AG04450 (cell line): ENCODE measurements at regions not wholly inside any gene's neighbourhood (a gene's known extent, or its start where the extent isn't known, plus 50 kb on each side); places are given as distances from the start of the nearest gene placed in this dataset.

ENCODE experiments used
- CTCF ChIA-PET: fragments of 300-600, 350-600 bp; formaldehyde crosslinking; extraction: SDS; loops from one replicate; lab custom pipeline; 2022; ENCODE audit warnings: antibody characterized with exemption, inconsistent platforms; lab: Charles Lee
- POLR2A ChIA-PET: fragments of 350-600 bp; formaldehyde crosslinking; extraction: SDS; loops from one replicate; lab custom pipeline; 2021; ENCODE audit warnings: antibody characterized with exemption, inconsistent platforms; lab: Yijun Ruan, JAX
- DNase-seq: peaks from one replicate; pipeline ENCODE4 v3.0.0-alpha.2; 2011; ENCODE audit warnings: low read depth, low spot score
- H3K27ac ChIP-seq: one replicate; pipeline ENCODE4 v1.5.1; 2012; ENCODE audit warnings: low read depth, low read length, control low read depth
- H3K27me3 ChIP-seq: one replicate; pipeline ENCODE4 v1.6.0; 2012; ENCODE audit warnings: low read length; ENCODE audit not compliant: control insufficient read depth, insufficient read depth
- H3K4me3 ChIP-seq: 2 replicates; pipeline ENCODE4 v1.5.1; 2011; ENCODE audit warnings: mild to moderate bottlenecking, low read depth, low read length, control low read depth
- H3K9me3 ChIP-seq: 2 replicates; pipeline ENCODE4 v1.5.1; 2012; ENCODE audit warnings: low read length; ENCODE audit not compliant: control insufficient read depth, insufficient read depth
- CTCF ChIP-seq: IDR thresholded peaks from 2 replicates; pipeline ENCODE4 v1.5.1; 2011; ENCODE audit warnings: low read depth, low read length, control low read depth, inconsistent platforms

GRCh38 chr2:239629926-239630617 is 229.3 kb upstream of the HDAC4 start:
- Histone ChIP-seq H3K4me3 (no peak overlapping the region), H3K9me3 (peaks cover 16% of the 10 kb centered on the region), H3K27ac (no peak overlapping the region), H3K27me3 (no peaks in the 10 kb centered on the region)
- DNase-seq = no peak
- ChIA-PET POLR2A (interaction anchor here (0.6 kb wide), 1 partner anchor 98 kb away, joined by 14 read pairs; no protein-coding TSS in a partner anchor), CTCF (interaction anchor here (0.6 kb wide), 1 partner anchor 362 kb away, joined by 4 read pairs; no protein-coding TSS in a partner anchor)
- TF ChIP-seq CTCF = no peak

GRCh38 chr2:239626961-239627592 is 226.3 kb upstream of the HDAC4 start:
- Histone ChIP-seq H3K27me3 (no peaks in the 10 kb centered on the region), H3K4me3 (no peak overlapping the region), H3K27ac (no peak overlapping the region), H3K9me3 (peaks cover 10% of the 10 kb centered on the region; the same call in 1 of the 2 replicates)
- DNase-seq = no peak
- CTCF ChIA-PET = no interaction called here
- POLR2A ChIA-PET = no interaction called here
- no peak for TF ChIP-seq CTCF

GRCh38 chr2:239625971-239626734 is 225.3 kb upstream of the HDAC4 start:
- no peak for TF ChIP-seq CTCF
- H3K27ac ChIP-seq = no peak overlapping the region
- H3K9me3 ChIP-seq = peaks cover 10% of the 10 kb centered on the region; the same call in 1 of the 2 replicates
- no peak for DNase-seq
- H3K4me3 ChIP-seq = no peak overlapping the region
- H3K27me3 ChIP-seq = no peaks in the 10 kb centered on the region
- CTCF ChIA-PET = no interaction called here
- POLR2A ChIA-PET = no interaction called here

GRCh38 chr2:239625156-239625845 is 224.5 kb upstream of the HDAC4 start:
- Histone ChIP-seq H3K9me3 (peaks cover 10% of the 10 kb centered on the region; the same call in 1 of the 2 replicates), H3K27me3 (no peaks in the 10 kb centered on the region), H3K27ac (no peak overlapping the region), H3K4me3 (no peak overlapping the region)
- TF ChIP-seq CTCF = no peak
- CTCF ChIA-PET = no interaction called here
- POLR2A ChIA-PET = no interaction called here
- DNase-seq = no peak
